ENCODE measurements at regions not wholly inside any gene's neighbourhood (a gene's known extent, or its start where the extent isn't known, plus 50 kb on each side); places are given as distances from the start of the nearest gene placed in this dataset.

- H3K27me3 ChIP-seq (ENCODE audit: insufficient read depth in 3 of 3, low read length in 2 of 3) = peaks cover 0 to 3% (median under 1%) of the 10 kb centered on the region in 3 donors
- 79 to 85% (median 80%) methylated on average over 4 of the region's 4 CpGs for WGBS, 3 donors
- no peak overlapping the region for H3K27ac ChIP-seq
- no peaks in the 10 kb centered on the region for H3K36me3 ChIP-seq (ENCODE audit: insufficient read depth in 1 of 2, low read depth in 1 of 2)
- intact Hi-C loops (cut with DNase I) = no loop called here
- ATAC-seq = no peak
- no peaks in the 10 kb centered on the region for H3K4me1 ChIP-seq
- H3K4me3 ChIP-seq = no peak overlapping the region
- DNase-seq = no peak
- TF ChIP-seq, protein P1, sequence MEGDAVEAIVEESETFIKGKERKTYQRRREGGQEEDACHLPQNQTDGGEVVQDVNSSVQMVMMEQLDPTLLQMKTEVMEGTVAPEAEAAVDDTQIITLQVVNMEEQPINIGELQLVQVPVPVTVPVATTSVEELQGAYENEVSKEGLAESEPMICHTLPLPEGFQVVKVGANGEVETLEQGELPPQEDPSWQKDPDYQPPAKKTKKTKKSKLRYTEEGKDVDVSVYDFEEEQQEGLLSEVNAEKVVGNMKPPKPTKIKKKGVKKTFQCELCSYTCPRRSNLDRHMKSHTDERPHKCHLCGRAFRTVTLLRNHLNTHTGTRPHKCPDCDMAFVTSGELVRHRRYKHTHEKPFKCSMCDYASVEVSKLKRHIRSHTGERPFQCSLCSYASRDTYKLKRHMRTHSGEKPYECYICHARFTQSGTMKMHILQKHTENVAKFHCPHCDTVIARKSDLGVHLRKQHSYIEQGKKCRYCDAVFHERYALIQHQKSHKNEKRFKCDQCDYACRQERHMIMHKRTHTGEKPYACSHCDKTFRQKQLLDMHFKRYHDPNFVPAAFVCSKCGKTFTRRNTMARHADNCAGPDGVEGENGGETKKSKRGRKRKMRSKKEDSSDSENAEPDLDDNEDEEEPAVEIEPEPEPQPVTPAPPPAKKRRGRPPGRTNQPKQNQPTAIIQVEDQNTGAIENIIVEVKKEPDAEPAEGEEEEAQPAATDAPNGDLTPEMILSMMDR (IDR thresholded peaks at IDR 0.05) = no peak
- H3K9me3 ChIP-seq = peaks cover 9% of the 10 kb centered on the region
These were observed 116.8 kb downstream of the BUD13 start for GRCh38 chr11:116656011-116656410.

DNA sequence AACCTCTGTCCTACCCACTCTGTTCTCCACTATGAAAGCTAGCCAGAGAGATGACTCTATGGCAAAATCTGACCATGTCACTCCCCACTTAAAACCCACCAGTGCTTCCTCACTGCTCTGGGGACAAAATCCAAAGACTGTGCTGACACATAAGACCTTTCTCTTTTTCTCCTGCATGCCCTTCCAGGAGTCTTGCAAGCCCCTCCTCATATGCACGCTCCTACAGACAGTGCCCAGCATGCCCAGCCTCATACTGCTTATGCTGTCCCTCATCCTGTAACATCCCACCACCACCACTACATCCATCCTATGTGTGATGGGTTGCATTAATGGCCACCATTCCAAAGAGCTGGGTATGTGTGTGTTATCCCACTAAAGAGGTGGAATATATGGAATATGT is 118.3 kb downstream of the BUD13 start:
- intact Hi-C loops (cut with DNase I) = no loop called here
- Histone ChIP-seq H3K27ac (no peak overlapping the region), H3K4me3 (no peak overlapping the region), H3K36me3 (ENCODE audit: insufficient read depth in 1 of 2, low read depth in 1 of 2) (no peaks in the 10 kb centered on the region), H3K27me3 (ENCODE audit: insufficient read depth in 3 of 3, low read length in 2 of 3) (peaks cover 0 to 1% (median 0%) of the 10 kb centered on the region in 3 donors), H3K4me1 (no peaks in the 10 kb centered on the region), H3K9me3 (peaks cover 9% of the 10 kb centered on the region)
- TF ChIP-seq, protein P1 (IDR thresholded peaks at IDR 0.05) = no peak
- no peak for ATAC-seq
- 89 to 95% (median 93%) methylated on average over 1 of the region's 1 CpG for WGBS, 3 donors
- DNase-seq = no peak

DNA sequence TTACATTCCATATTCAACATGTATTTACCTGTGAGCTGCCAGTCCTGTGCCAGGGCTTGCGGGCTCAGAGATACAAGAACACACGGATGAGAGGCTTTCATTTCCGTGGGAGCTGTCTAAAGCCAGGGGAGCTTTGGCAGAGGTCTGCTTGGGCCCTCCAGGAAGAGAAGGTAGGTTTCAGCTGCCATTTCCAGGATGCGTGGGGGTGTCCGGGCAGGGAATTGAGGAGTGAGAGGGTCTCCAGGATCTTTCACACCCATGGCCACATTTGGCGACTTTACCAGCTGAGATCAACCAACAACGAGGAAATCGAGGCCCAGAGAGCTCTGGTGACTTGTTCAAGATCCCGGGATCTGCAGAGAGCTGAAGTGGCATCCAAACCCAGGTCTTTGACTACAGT is 119.6 kb downstream of the BUD13 start:
- TF ChIP-seq, protein P1 (IDR thresholded peaks at IDR 0.05) = no peak
- H3K4me3 ChIP-seq = no peak overlapping the region
- ATAC-seq (no peak), DNase-seq (no peak)
- no peaks in the 10 kb centered on the region for H3K27me3 ChIP-seq (ENCODE audit: insufficient read depth in 3 of 3, low read length in 2 of 3)
- H3K36me3 ChIP-seq (ENCODE audit: insufficient read depth in 1 of 2, low read depth in 1 of 2) = no peaks in the 10 kb centered on the region
- intact Hi-C loops (cut with DNase I) = no loop called here
- WGBS, 3 donors = 79 to 84% (median 82%) methylated on average over 9 of the region's 9 CpGs
- no peaks in the 10 kb centered on the region for H3K4me1 ChIP-seq
- H3K27ac ChIP-seq = no peak overlapping the region
- H3K9me3 ChIP-seq = peaks cover 9% of the 10 kb centered on the region

DNA sequence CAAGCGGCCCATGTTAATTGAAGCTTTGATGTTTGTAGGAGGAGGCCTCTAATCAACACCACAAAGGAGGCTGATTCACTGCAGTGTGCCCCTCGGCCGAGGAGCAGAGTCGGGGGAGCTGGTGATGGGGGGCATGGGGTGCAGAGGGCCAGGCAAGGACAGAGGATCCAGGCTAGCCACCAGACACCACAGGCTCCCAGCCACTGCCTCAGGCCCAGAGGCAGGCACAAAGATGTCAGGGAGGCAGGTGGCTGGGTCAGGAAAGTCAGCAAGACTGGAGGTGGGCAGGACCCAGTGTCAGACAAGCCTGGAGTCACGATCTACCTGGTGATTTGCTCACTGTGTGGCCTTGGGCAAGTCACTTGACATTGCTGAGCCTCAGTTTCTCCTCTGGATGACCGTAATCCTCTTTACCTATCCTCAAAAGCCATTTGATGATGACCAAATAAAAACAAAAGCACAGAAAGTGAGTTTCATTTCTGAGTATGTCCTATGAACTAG is 121.0 kb downstream of the BUD13 start:
- intact Hi-C loops (cut with DNase I) = no loop called here
- DNase-seq (no peak), ATAC-seq (no peak)
- Histone ChIP-seq H3K27ac (no peak overlapping the region), H3K9me3 (peaks cover 9% of the 10 kb centered on the region), H3K36me3 (ENCODE audit: insufficient read depth in 1 of 2, low read depth in 1 of 2) (no peaks in the 10 kb centered on the region), H3K27me3 (ENCODE audit: insufficient read depth in 3 of 3, low read length in 2 of 3) (no peaks in the 10 kb centered on the region), H3K4me3 (no peak overlapping the region), H3K4me1 (no peaks in the 10 kb centered on the region)
- WGBS, 3 donors = 52 to 66% (median 55%) methylated on average over 6 of the region's 6 CpGs
- TF ChIP-seq, protein P1 (IDR thresholded peaks at IDR 0.05) = no peak

GRCh38 chr11:116651098-116651736 is 121.6 kb downstream of the BUD13 start:
- H3K4me1 ChIP-seq = no peaks in the 10 kb centered on the region
- no peak overlapping the region for H3K4me3 ChIP-seq
- DNase-seq = no peak
- H3K36me3 ChIP-seq (ENCODE audit: insufficient read depth in 1 of 2, low read depth in 1 of 2) = no peaks in the 10 kb centered on the region
- H3K27ac ChIP-seq = no peak overlapping the region
- no peaks in the 10 kb centered on the region for H3K27me3 ChIP-seq (ENCODE audit: insufficient read depth in 3 of 3, low read length in 2 of 3)
- intact Hi-C loops (cut with DNase I) = no loop called here
- TF ChIP-seq, protein P1 (IDR thresholded peaks at IDR 0.05) = no peak
- WGBS, 3 donors = 81 to 84% (median 82%) methylated on average over 9 of the region's 9 CpGs
- peaks cover 9% of the 10 kb centered on the region for H3K9me3 ChIP-seq
- ATAC-seq = no peak
